GM18502 (cell line): ENCODE measurements at regions not wholly inside any gene's neighbourhood (a gene's known extent, or its start where the extent isn't known, plus 50 kb on each side); places are given as distances from the start of the nearest gene placed in this dataset.
"Not testable (repeated sequence)": the region's sequence is repeated elsewhere in the genome, so short reads cannot be mapped to it uniquely, and the experiment has no call there.

ENCODE experiments used
- ATAC-seq: cut with Tn5 transposase; IDR thresholded peaks from one replicate; pipeline ENCODE4 v1.9.1; 2021; ENCODE audit warnings: mild to moderate bottlenecking; ENCODE audit not compliant: unreplicated experiment, poor library complexity

DNA sequence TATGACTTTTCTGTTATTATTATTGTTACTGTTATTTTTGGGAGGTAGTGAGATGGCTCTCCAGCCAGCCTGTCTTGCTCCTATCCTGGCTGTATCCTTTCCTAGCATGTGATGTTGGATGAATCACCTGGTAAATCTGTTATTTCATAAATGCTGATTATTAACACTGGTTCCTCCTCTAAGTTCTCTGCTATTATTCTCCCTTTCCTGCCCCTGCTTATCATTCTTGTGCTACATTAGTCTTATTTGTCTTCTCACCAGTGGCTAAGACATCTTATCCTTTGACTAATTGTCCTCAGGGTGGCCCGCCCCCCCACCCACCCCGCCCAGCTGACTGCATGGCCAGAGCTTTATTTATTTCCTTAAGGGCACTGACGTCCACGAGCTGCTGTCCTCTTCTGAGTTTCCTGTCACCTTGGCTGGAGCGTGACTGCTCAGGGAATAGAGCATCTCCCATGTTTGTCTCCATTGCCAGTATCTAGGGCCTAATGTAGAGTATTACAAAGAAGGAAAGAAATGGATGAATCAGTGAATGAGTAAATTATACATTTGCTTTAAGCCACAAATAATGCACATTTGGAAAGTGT lies 110.1 kb upstream of the KLF6 start:
- no peak for ATAC-seq

DNA sequence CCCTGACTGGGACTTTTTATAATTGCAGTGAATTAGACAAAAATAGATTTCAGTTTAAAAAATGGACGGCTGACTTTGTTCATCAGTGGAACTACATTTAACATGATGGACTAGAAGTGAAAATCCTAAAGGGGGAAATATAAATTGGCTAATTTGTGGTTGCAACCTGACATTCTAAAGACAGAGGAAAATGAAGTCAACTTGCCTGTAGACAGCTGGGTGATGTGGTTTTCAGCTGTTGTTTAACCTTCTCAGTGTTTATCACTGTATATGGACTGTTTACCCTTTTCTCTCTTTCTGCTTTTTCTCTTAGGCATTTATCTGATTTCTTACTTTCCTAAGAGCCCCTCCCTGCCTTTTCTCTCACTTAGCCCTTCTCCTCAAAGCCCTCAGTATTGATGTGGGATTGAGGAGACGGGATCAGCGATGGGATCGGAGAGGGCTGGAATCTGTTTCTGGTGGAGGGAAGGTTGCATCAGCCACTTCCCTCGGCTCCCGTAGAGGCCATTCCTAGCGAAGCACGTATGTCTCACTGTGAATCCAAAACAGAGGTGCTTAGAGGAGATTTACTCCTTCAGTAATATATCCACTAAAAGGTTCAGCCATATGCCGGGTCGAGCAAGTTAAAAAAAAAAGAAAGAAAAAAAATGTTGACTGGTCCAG lies 109.0 kb upstream of the KLF6 start:
- ATAC-seq: no peak

DNA sequence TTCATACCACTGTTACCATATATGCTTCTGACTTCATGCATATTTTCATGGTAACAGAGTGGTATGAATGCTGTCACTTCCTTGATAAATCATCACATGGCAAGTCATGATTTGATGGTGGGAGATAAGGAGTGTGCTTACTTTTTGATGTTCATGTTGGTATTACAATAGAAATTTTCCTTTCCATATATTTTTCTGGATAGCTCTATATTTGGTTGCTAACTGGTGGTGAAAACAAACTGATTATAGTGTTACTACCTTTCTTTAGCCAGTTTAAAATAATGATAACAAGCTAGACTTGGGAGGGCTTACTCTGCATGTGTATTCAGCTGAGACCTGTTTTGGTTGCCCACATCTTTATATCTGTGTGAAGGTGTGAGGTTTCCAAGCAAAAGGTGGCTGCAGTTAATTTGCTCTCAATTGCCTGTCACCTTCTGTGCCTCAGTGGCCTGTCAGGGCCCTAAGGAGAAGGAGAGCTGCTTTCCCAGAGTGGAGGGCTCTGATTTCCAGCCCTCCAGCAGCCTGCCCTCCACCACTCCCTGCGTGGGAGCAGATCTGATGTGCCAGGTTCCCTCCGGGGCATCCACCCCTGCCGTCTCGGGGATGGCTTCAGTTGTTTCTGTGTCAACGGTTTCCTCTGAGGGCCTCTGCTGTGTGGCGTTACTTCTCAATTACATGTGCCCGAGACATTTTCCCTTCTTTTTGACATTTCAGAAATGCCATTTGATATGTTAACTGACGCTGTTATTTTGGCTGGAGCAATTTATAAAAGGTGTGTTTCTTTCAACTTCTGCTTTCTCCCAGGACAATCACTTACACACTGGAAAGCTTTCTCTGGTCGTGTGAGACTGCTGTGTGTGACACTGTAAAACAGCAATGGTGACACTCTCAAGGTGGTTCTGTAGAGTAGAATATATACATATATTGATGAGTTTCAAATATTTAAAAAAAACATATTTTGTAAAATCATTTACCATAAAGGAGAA lies 107.7 kb upstream of the KLF6 start:
- ATAC-seq: peak; percentile 39

DNA sequence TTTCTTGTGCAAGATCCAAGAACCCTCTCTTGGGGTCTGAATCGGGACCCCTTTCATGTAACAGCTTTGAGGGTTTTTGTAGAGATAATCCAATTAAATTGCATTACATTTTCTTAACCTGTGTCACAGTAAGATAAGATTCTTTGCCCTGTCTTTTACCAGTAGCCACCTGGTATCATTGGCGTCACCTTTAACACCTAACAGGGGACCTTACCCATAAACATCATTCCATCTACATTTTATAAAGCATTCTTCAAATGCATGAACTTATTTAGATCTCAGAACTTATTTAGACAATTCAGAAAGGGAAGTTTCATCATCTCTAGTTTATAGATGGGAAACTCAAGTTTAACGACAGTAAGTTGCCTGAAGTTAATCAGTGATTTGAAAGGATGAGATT lies 106.4 kb upstream of the KLF6 start:
- no peak for ATAC-seq

DNA sequence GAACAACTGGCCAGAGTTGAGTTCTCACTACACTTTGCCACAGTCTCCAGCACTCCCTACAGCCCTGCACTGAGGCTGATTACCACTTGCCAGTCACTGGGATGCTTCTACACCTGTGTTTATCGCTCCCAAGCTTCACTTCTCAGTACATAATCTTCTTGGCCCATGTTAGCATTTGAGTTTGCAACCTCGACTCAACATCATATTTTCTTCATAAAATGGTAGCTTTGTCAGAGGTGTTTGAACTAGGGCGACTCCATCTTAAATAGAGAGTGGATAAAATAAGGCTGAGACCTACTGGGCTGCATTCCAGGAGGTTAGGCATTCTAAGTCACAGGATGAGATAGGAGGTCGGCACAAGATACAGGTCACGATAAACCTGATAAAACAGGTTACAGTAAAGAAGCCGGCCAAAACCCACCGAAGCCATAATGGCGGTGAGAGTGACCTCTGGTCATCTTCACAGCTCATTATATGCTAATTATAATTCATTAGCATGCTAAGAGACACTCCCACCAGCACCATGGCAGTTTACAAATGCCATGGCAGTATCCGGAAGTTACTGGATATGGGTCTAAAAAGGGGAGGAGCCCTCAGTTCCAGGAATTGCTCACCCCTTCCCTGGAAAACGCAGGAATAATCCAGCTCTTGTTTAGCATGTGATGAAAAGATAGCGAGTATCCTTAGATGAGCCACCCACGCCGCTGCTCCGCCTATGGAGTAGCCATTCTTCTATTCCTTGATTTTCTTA lies 105.8 kb upstream of the KLF6 start:
- ATAC-seq: no peak

DNA sequence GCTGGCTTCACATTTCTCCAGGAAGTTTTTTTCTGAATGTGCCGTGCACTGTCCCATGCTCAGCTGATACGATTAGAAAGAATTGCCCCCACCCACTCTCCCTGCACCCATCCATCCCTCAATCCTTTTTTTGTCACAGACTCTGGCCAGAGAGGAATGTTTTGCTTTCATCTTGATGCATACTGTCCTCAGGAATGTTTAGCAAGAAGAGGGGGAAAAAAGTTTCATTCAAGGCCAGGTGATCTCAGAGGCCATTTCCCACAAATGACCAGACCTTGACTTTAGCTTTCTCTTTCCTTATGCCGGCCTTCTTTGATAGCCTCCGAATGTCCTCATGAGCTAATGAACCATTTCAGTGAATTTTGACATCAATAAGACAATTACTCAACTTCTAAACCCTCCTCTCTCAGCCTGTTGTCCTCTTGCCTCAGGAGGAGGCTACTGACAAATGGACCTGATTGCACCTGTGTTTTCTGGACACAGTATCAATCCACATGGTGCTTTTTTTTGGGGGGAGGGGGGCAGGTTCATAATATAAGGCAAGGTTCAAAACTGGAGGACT lies 105.0 kb upstream of the KLF6 start:
- ATAC-seq: no peak

DNA sequence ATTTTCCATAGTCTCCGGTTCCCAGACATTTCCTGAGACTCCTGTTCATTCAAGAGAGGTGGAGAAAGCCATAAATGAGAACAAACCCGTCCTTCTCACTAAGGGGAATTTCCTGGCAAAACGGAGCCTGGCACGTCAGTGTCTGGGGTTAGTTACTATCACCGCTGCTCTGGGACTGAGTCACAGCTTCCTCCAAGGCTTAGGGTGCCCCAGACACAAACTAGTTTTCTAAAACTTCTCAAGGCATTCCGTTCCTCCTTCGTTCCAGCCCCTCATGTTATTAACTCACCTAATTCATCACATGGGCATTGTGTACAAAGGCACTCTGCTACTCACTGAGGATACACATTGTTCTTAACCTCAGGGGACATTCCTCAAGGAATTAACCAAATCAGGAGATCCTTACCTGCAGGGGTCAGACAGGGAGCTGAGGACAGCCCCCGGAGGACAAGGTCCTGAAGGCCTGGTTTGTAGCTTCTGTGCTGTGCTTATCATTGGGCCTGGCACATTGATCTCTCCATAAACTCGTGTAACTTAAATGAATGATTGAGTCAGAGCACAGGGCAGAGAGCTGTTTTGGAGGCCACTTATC lies 103.0 kb upstream of the KLF6 start:
- peak; percentile 83 for ATAC-seq

DNA sequence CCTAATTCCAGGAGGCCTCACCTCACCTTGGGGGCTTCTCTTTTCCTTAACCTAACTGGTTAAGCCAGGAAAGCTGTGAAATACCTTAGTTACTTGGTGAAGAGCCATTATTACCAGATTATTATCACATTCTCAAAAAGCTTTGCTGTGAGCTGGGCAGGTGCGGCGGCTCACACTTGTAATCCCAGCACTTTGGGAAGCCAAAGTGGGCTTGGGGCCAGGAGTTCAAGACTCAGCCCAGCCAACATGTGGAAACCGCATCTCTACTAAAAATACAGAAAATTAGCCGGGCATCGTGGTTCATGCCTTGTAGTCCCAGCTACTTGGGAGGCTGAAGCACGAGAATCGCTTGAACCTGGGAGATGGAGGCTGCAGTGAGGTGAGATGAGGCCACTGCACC lies 102.4 kb upstream of the KLF6 start:
- ATAC-seq: peak; percentile 13

DNA sequence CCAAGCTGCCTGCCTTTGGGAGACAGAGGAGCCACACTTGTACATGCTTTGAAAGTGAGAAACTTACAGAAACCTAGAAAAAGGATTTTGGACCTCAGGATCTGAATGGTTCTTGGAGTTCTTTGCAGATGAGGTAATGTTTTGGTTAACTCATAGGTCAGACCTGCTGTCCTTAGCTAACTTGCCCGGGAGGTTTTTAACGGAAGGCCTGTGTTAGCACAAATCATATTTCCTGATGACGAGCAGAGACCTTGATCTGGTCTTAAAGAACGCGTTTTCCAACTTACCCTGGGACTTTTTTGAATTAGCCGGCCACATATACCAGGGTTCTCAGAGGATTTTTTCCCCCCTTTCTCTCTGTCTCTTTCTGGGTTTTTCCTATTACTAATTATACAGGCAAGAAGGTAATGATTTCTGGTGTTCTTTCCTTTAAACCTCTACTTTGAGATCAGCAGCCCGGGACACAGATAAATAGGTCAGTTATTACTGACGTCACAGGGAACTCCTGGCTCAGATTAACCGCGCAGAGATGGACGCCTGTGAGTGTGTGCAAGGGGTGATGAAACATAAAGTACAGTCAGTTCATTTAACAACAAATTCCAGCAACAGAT lies 101.7 kb upstream of the KLF6 start:
- no peak for ATAC-seq

DNA sequence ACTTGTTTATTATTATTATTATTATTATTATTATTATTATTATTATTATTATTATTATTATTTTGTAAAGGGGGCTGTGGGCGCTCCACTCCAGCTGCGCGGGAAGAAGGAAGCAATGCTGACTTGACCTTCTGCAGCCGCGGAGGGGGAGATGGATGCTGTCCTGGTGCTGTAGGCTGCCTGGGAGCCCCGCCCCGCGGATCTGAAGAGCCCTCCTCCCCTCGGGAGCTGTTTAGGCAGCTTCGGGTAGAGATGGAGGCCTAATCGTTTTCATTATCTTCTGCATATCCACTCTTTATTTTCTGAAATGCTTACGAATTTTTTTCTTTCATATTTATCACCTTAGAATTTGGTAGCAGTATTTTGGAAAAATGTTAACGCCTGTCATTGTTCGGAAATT lies 101.2 kb upstream of the KLF6 start:
- ATAC-seq: no peak

DNA sequence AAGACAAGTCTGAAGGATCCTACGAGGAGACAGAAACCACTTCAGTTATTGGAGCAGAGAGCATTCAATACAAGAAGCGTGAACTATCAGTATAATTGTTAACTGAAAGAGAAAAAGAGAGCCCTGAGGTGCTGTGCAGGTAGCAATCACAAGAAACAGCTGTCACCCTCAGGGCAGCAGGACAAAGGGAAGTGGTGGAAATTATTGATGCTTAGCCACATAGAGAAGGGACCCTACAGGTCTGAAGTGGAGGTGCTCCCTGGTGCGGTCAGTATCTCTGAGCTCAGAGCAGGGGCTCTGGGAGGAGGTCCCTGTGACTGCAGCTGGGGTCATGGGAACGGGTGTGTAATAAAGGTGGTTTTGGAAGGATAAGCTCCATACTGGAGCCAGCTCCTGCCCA lies 97.8 kb upstream of the KLF6 start:
- no peak for ATAC-seq

DNA sequence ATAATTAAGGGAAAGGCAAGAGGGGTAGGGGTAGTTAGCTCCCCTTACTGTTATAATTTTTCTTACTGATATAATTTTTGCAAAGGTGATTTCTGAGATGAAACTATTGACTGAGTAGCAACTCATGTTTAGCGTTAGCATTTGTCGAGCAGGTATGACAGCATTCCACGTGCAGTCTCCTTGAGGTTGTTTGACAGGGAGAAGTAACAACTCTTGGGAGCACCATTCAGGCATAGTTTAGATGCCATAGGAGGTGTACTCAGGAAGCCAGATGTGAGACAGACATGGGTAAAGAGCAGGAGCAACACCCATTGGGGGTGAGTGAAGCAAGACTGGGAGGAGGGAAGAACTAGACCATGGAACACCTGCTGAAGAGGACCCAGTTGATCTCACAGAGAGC lies 96.6 kb upstream of the KLF6 start:
- ATAC-seq: no peak

DNA sequence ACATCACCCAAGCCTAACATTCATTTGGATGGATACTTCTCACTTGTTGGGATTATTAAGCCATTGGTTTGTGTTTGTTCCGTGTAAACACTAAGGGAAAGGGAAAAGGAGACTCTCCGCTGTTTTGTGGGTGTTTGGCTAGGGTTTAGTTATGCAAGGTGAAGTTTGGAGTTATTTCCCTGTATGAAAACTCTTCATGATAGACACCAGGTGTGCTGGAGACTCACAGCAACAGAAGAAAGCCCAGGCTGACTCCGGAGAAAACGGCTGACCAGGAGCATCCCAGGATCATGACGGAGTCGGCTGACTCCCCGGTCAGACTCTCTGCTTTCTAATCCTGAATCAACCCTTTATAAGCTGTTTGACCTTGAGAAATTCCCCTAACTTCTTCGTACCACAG lies 94.1 kb upstream of the KLF6 start:
- ATAC-seq: no peak

DNA sequence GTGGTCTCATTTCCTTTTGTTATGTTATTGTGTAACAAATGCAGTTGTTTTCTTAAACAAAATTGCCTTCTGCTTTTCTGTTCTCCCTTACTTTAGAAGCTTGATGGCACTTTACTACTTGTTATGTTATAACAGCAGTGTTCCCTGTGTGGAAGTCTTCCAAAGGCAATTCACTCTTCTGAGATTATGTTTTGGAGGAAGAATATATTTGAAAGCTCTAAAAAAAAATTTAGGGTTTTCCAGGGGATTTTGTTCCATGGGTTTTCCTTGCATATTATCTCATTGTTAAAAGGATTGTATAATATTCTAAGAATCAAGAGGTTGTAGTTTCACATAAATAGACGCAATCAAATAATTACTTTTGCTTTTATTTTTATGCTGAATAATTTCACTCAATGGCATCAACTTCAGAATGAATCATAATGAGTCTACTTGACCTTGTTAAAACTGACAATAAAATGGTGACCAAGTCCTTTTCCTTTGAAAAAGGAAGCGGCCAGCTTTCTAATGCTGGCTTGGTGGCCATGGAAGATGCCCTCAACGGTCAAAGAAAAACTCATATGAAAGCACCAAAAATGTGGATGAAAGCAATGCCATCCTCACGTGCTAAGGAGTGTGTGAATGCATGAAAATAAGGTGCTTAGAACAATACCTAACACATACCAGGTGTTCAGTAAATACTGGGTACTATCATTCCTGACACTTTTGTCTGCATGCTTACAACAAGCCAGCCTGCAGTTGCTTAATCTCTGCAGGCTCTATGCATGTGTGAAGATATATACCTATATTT lies 92.4 kb upstream of the KLF6 start:
- no peak for ATAC-seq

DNA sequence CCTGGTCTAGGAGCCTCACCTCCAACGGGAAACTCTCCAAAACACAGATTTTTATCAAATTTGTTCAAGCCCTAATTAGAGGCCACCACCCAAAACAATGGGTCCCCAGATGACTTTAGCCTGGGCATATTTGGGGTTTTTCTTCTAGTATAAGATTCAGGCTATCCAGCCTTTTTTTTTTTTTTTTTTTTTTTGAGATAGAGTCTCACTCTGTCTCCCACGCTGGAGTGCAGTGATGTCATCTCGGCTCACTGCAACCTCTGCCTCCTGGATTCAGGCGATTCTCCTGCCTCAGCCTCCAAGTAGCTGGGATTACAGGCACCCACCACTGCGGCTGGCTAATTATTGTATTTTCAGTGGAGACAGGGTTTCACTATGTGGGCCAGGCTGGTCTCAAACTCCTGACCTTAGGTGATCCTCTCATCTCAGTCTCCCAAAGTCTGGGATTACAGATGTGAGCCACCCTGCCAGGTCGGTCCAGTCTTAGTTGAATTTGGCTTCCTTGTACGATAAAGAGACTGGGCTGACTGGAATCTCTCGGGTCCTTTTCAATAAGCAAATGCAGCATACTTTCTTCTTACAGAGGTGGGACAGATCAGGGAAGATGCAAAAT lies 91.4 kb upstream of the KLF6 start:
- no peak for ATAC-seq

DNA sequence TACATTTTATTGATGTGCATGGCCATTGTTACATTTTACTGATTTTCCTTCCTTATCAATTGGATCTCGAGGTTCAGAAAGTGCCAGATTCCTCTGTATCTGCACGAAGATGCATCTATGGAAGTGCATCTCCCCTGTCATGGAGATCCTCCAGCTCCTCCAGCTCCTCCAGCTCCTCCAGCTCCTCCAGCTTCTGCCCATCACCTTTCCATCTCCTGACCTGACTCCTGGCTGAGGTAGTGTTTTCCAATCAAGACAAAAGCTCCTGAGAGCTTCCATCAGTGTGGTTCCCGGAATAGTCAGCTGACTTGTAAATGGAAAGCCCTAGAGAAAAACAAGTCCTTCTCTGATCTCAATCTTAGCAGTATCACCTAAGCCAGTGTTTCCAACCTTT lies 90.8 kb upstream of the KLF6 start:
- no peak for ATAC-seq

DNA sequence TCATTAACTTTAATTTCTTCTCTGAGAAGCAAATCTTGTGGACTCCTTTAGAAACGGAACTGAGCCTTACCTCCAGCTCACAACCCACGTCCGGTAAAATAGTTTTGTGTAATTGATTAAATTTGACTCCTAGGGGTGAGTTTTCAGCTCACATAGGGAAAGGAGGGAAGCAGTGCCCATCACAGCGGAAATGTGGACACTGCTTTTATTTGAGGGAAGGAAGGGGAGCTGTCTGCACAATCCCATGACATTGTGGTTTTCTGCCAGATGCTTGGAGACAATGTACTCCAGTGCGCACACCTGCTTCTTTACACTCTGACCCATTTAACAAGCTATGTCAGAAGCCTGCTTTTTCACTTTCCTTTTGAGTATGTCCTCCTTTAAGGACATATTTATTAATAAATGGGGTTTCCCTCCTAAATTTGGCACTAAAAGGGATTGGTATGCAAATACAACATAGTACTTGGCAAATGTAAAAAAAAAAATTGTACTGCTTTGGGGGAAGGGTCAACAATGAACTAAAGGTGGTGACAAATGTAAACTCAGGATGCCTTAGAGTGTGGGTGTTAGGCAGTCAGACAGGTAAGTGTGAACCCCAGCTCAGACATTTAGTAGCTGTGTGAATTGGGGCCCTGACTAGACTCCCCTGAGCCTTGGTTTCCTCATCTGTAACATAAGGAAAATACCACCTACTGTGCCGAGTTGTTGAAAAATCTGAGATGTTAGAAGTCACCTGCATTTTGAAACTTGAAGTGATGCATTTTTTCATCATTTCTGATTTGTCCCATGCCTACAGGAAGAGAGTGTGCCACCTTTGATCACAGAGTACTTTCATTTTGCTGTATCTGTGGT lies 90.2 kb upstream of the KLF6 start:
- peak; percentile 70 for ATAC-seq

DNA sequence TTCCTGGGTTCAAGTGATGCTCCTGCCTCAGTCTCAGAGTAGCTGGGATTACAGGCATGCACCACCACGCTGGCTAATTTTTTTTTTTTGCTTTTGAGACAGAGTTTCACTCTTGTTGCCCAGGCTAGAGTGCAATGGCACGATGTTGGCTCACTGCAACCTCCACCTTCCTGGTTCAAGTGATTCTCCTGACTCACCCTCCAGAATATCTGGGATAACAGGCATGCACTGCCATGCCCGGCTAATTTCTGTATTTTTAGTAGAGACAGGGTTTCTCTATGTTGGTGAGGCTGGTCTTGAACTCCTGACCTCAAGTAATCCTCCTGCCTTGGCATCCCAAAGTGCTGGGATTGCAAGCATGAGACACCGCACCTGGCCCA lies 89.6 kb upstream of the KLF6 start:
- ATAC-seq: not testable (repeated sequence)
